IMR-90 (cell line): ENCODE measurements at regions not wholly inside any gene's neighbourhood (a gene's known extent, or its start where the extent isn't known, plus 50 kb on each side); places are given as distances from the start of the nearest gene placed in this dataset.

Experiments
- ATAC-seq: fragments of 200-7000 bp; cut with Tn5 transposase; 2 replicates; pipeline ENCODE4 v1.9.1; 2020; ENCODE audit warnings: low read depth, mild to moderate bottlenecking, moderate library complexity
- BruUV-seq: library from RNA; stranded (reverse); fragments of 400-500 nt; replicated peaks from 2 replicates; lab custom pipeline; 2021; lab: Mats Ljungman, UMichigan
- CTCF ChIA-PET: fragments of 300-600 bp; formaldehyde crosslinking; extraction: SDS; loops from one replicate; lab custom pipeline; 2021; ENCODE audit warnings: antibody characterized with exemption; lab: Yijun Ruan, JAX
- POLR2A ChIA-PET: fragments of 300-600 bp; sonication (Branson Sonifier 250); formaldehyde crosslinking; loops from one replicate; lab custom pipeline; 2022; ENCODE audit warnings: antibody characterized with exemption; ENCODE audit not compliant: unreplicated experiment; lab: Charles Lee
- DNase-seq: peaks from one replicate; pipeline ENCODE4 v3.0.0; 2013
- H2AFZ ChIP-seq: replicated peaks from 2 replicates; pipeline ENCODE3; 2013; ENCODE audit warnings: low read length, mild to moderate bottlenecking; ENCODE audit not compliant: poor library complexity
- H2AK5ac ChIP-seq: 2 replicates; pipeline ENCODE4 v1.6.1; 2013; ENCODE audit warnings: low read depth, low read length, inconsistent platforms
- H2AK9ac ChIP-seq: replicated peaks from 2 replicates; pipeline ENCODE3; 2013; ENCODE audit warnings: mild to moderate bottlenecking, low read depth, low read length, moderate library complexity; ENCODE audit not compliant: poor library complexity
- H2BK120ac ChIP-seq: 2 replicates; pipeline ENCODE4 v1.6.1; 2013; ENCODE audit warnings: low read depth, low read length, inconsistent platforms
- H2BK15ac ChIP-seq: 3 replicates; pipeline ENCODE4 v1.6.1; 2013; ENCODE audit warnings: low read depth, low read length, inconsistent platforms
- H2BK20ac ChIP-seq: 2 replicates; pipeline ENCODE4 v1.6.1; 2013; ENCODE audit warnings: low read depth, mild to moderate bottlenecking, inconsistent platforms, low read length, moderate library complexity
- H2BK5ac ChIP-seq: 2 replicates; pipeline ENCODE4 v1.6.1; 2013; ENCODE audit warnings: mild to moderate bottlenecking, low read depth, low read length, inconsistent platforms; ENCODE audit not compliant: poor library complexity, severe bottlenecking
- H3K14ac ChIP-seq: replicated peaks from 2 replicates; pipeline ENCODE4 v1.6.1; 2013; ENCODE audit warnings: low read depth, low read length, inconsistent platforms
- H3K18ac ChIP-seq: 2 replicates; pipeline ENCODE4 v1.6.1; 2013; ENCODE audit warnings: low read depth, low read length, control low read depth
- H3K23ac ChIP-seq: 2 replicates; pipeline ENCODE4 v1.6.1; 2013; ENCODE audit warnings: low read depth, low read length, inconsistent platforms
- H3K27ac ChIP-seq: 2 replicates; pipeline ENCODE4 v1.5.1; 2013; ENCODE audit warnings: mild to moderate bottlenecking, control low read depth, low read length; ENCODE audit not compliant: insufficient read depth
- H3K27me3 ChIP-seq: 2 replicates; pipeline ENCODE4 v1.6.1; 2013; ENCODE audit warnings: low read length; ENCODE audit not compliant: control insufficient read depth, insufficient read depth
- H3K36me3 ChIP-seq: 2 replicates; pipeline ENCODE4 v1.6.1; 2013; ENCODE audit warnings: low read length, mixed read lengths; ENCODE audit not compliant: control insufficient read depth, insufficient read depth
- H3K4ac ChIP-seq: 2 replicates; pipeline ENCODE4 v1.6.1; 2013; ENCODE audit warnings: low read depth, low read length, inconsistent platforms
- H3K4me1 ChIP-seq: 2 replicates; pipeline ENCODE4 v1.6.1; 2013; ENCODE audit warnings: low read length, mixed read lengths; ENCODE audit not compliant: control insufficient read depth, insufficient read depth
- H3K4me2 ChIP-seq: 2 replicates; pipeline ENCODE4 v1.6.1; 2013; ENCODE audit warnings: low read depth, mild to moderate bottlenecking, control low read depth, low read length, moderate library complexity
- H3K4me3 ChIP-seq: 2 replicates; pipeline ENCODE4 v1.5.1; 2013; ENCODE audit warnings: low read depth, mild to moderate bottlenecking, control low read depth, low read length, moderate library complexity; ENCODE audit not compliant: insufficient read depth
- H3K56ac ChIP-seq: 2 replicates; pipeline ENCODE4 v1.6.1; 2013; ENCODE audit warnings: low read length, inconsistent platforms; ENCODE audit not compliant: insufficient read depth; ENCODE audit errors: extremely low read depth
- H3K79me1 ChIP-seq, 2 experiments: 2 replicates each; pipeline ENCODE4 v1.6.1; 2013; ENCODE audit warnings: low read length in 2 of 2, inconsistent platforms in 1 of 2, low read depth in 1 of 2
- H3K9ac ChIP-seq: 2 replicates; pipeline ENCODE4 v1.6.1; 2013; ENCODE audit warnings: low read depth, low read length, control low read depth
- H3K9me1 ChIP-seq: 2 replicates; pipeline ENCODE4 v1.6.1; 2013; ENCODE audit warnings: low read length, inconsistent platforms; ENCODE audit not compliant: insufficient read depth
- H3K9me3 ChIP-seq: 2 replicates; pipeline ENCODE4 v1.6.1; 2013; ENCODE audit warnings: low read length; ENCODE audit not compliant: control insufficient read depth, insufficient read depth
- H4K20me1 ChIP-seq: 2 replicates; pipeline ENCODE4 v1.6.1; 2013; ENCODE audit warnings: low read length, inconsistent platforms; ENCODE audit not compliant: insufficient read depth
- H4K5ac ChIP-seq: 2 replicates; pipeline ENCODE4 v1.6.1; 2013; ENCODE audit warnings: mild to moderate bottlenecking, low read depth, low read length, control low read depth
- H4K8ac ChIP-seq, 2 experiments: 2 replicates each; pipeline ENCODE4 v1.6.1; 2013; ENCODE audit warnings: low read depth in 2 of 2, low read length in 2 of 2, control low read depth in 1 of 2, inconsistent platforms in 1 of 2
- H4K91ac ChIP-seq: 2 replicates; pipeline ENCODE4 v1.6.1; 2013; ENCODE audit warnings: low read depth, low read length, inconsistent platforms; ENCODE audit not compliant: insufficient read depth
- BHLHE40 ChIP-seq: fragments of 150-350 bp; IDR thresholded peaks from 2 replicates; pipeline ENCODE4 v1.6.1; 2016; ENCODE audit warnings: mild to moderate bottlenecking, low read depth, low read length
- CEBPB ChIP-seq: IDR thresholded peaks from 2 replicates; pipeline ENCODE4 v1.6.1; 2012; ENCODE audit warnings: low read depth, low read length, improper control_type of control experiment
- CTCF ChIP-seq: conservative IDR thresholded peaks from 2 replicates; pipeline ENCODE4 v1.5.1; 2012; ENCODE audit warnings: mild to moderate bottlenecking, low read depth, low read length, improper control_type of control experiment
- ELK1 ChIP-seq: fragments of 150-350 bp; IDR thresholded peaks from 2 replicates; pipeline ENCODE4 v1.6.1; 2016; ENCODE audit warnings: low read depth, mild to moderate bottlenecking, low read length, moderate library complexity, borderline replicate concordance
- FOS ChIP-seq: fragments of 150-350 bp; IDR thresholded peaks from 2 replicates; pipeline ENCODE4 v1.6.1; 2016; ENCODE audit warnings: low read depth, low read length
- MAFK ChIP-seq: IDR thresholded peaks from 2 replicates; pipeline ENCODE4 v1.6.1; 2012; ENCODE audit warnings: low read depth, low read length, improper control_type of control experiment
- MAZ ChIP-seq: IDR thresholded peaks from 2 replicates; pipeline ENCODE4 v1.6.1; 2012; ENCODE audit warnings: low read depth, mild to moderate bottlenecking, low read length, improper control_type of control experiment, moderate library complexity, borderline replicate concordance
- MXI1 ChIP-seq: IDR thresholded peaks from 2 replicates; pipeline ENCODE4 v1.6.1; 2012; ENCODE audit warnings: low read depth, mild to moderate bottlenecking, low read length, moderate library complexity, borderline replicate concordance
- NFE2L2 ChIP-seq: fragments of 150-350 bp; IDR thresholded peaks from 2 replicates; pipeline ENCODE4 v1.6.1; 2016; ENCODE audit warnings: low read depth, mild to moderate bottlenecking, low read length
- POLR2A ChIP-seq: IDR thresholded peaks from 2 replicates; pipeline ENCODE4 v1.6.1; 2012; ENCODE audit warnings: mild to moderate bottlenecking, low read depth, low read length
- RAD21 ChIP-seq: IDR thresholded peaks from 2 replicates; pipeline ENCODE4 v1.6.1; 2012; ENCODE audit warnings: low read length, improper control_type of control experiment
- RFX5 ChIP-seq: IDR thresholded peaks from 2 replicates; pipeline ENCODE4 v1.8.0; 2012; ENCODE audit warnings: low read depth, mild to moderate bottlenecking, low read length, moderate library complexity
- SMC3 ChIP-seq: fragments of 150-350 bp; IDR thresholded peaks from 2 replicates; pipeline ENCODE4 v1.6.1; 2016; ENCODE audit warnings: low read depth, mild to moderate bottlenecking, antibody characterized with exemption, low read length, moderate library complexity
- WGBS, 2 experiments: methylation state at CpG; one replicate each; pipeline versions ENCODE4 v1.1.5 to v1.1.7; 2013; ENCODE audit warnings: missing lambda C conversion rate in 2 of 2; ENCODE audit not compliant: insufficient read length in 1 of 2; ENCODE audit errors: extremely low coverage in 2 of 2; 5-methylcytosine and 5-hydroxymethylcytosine counted together
- dilution Hi-C: fragments of 300-500 bp; cut with HindIII; formaldehyde crosslinking; loops from one replicate; pipeline ENCODE4 v1.14.3; 2018; ENCODE audit warnings: low sequenced_read_pairs; ENCODE audit not compliant: unreplicated experiment
- in situ Hi-C: fragments of 300-500 bp; cut with MboI; formaldehyde crosslinking; loops from 3 replicates; pipeline ENCODE4 v1.14.3; 2019; ENCODE audit warnings: low sequenced_read_pairs, inconsistent platforms, mixed read lengths
- intact Hi-C: fragments of 100-400 bp; cut with micrococcal nuclease; formaldehyde crosslinking; loops from 2 replicates; pipeline ENCODE4 v1.10.0; 2022
- TF ChIP-seq, protein P1 (sequence below): fragments of 150-350 bp; IDR thresholded peaks from 2 replicates; pipeline ENCODE4 v1.6.1; 2017; ENCODE audit warnings: mild to moderate bottlenecking, antibody characterized with exemption, low read length, low read depth

DNA sequence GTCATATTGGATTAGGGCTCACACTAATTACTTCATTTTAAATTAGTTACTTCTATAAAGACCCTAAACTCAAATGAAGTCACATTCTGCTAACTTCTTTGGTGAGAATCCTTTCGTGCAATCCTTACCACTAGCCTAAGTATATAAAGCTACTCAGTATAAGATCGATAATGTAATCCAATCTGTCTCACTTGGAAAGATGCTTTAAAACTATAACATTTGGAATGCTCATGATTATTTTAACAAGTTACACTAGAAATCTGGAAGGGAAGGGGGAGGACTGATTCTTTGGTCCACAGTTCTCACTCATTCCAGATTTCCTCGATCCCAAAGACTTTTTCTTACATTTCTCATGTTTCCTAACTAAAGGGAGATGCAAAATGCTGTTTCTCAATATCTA lies 336.4 kb upstream of the SLIT2 start:
- CTCF ChIA-PET, result no interaction called here
- no peak overlapping the region for H3K4ac ChIP-seq

More for the DNA sequence above, 336.4 kb upstream of the SLIT2 start:
- ATAC-seq, result no peak
- DNase-seq, result no peak
- Histone ChIP-seq H3K23ac (no peak overlapping the region), H3K4me1 (no peaks in the 10 kb centered on the region), H3K9me3 (peaks cover 2% of the 10 kb centered on the region; the same call in 1 of the 2 replicates), H3K9ac (no peak overlapping the region), H3K36me3 (no peaks in the 10 kb centered on the region), H4K91ac (no peak overlapping the region), H2BK5ac (no peak overlapping the region), H3K14ac (no peak overlapping the region), H2BK20ac (no peak overlapping the region), H3K9me1 (no peaks in the 10 kb centered on the region), H3K4me2 (no peak overlapping the region), H2AFZ (no peak overlapping the region), H4K8ac (no peak overlapping the region), H2AK5ac (no peak overlapping the region), H4K20me1 (no peaks in the 10 kb centered on the region), H3K27ac (no peak overlapping the region), H3K27me3 (no peaks in the 10 kb centered on the region), H2BK15ac (no peak overlapping the region), H3K56ac (no peak overlapping the region), H2BK120ac (no peak overlapping the region), H4K5ac (no peak overlapping the region), H3K18ac (no peak overlapping the region), H2AK9ac (no peak overlapping the region), H3K4me3 (no peak overlapping the region), H3K79me1 (no peaks in the 10 kb centered on the region)
- WGBS, 2 experiments, result no CpG with 5 or more reads among the region's 3 CpGs
- TF ChIP-seq, protein P1, sequence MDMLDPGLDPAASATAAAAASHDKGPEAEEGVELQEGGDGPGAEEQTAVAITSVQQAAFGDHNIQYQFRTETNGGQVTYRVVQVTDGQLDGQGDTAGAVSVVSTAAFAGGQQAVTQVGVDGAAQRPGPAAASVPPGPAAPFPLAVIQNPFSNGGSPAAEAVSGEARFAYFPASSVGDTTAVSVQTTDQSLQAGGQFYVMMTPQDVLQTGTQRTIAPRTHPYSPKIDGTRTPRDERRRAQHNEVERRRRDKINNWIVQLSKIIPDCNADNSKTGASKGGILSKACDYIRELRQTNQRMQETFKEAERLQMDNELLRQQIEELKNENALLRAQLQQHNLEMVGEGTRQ, result no peak
- TF ChIP-seq MXI1 (no peak), RFX5 (no peak), POLR2A (no peak), FOS (no peak), MAFK (no peak), RAD21 (no peak), CTCF (no peak), NFE2L2 (no peak), CEBPB (no peak), ELK1 (no peak), SMC3 (no peak), BHLHE40 (no peak), MAZ (no peak)
- in situ Hi-C loops, result no loop called here
- dilution Hi-C loops, result no loop called here
- intact Hi-C loops, result no loop called here
- POLR2A ChIA-PET, result no interaction called here
- no TSS peak for BruUV-seq
